DOHH2 (cell line): ENCODE measurements at regions not wholly inside any gene's neighbourhood (a gene's known extent, or its start where the extent isn't known, plus 50 kb on each side); places are given as distances from the start of the nearest gene placed in this dataset.

ENCODE experiments used
- H3F3A ChIP-seq: fragments of 200-600 bp; sonication (generic), shearing (Covaris generic); 2 replicates; pipeline ENCODE4 v1.6.0; 2016; ENCODE audit warnings: antibody characterized with exemption, mild to moderate bottlenecking; ENCODE audit not compliant: control insufficient read depth, insufficient read depth
- H3K27ac ChIP-seq: fragments of 200-600 bp; sonication (generic); 2 replicates; pipeline ENCODE4 v1.5.1; 2014; ENCODE audit warnings: low read depth, mild to moderate bottlenecking, low read length, moderate library complexity
- H3K27me3 ChIP-seq: fragments of 200-600 bp; sonication (generic); 2 replicates; pipeline ENCODE4 v1.6.1; 2014; ENCODE audit warnings: mild to moderate bottlenecking, low read length, mixed read lengths; ENCODE audit not compliant: control insufficient read depth
- H3K36me3 ChIP-seq: fragments of 200-600 bp; sonication (generic); 2 replicates; pipeline ENCODE4 v1.6.1; 2014; ENCODE audit warnings: mild to moderate bottlenecking, low read length, moderate library complexity, mixed read lengths; ENCODE audit not compliant: control insufficient read depth
- H3K4me1 ChIP-seq: fragments of 200-600 bp; sonication (generic); 2 replicates; pipeline ENCODE4 v1.6.1; 2014; ENCODE audit warnings: mild to moderate bottlenecking, low read length, mixed read lengths; ENCODE audit not compliant: control insufficient read depth
- H3K4me2 ChIP-seq: fragments of 200-600 bp; sonication (generic); 2 replicates; pipeline ENCODE4 v1.6.0; 2014; ENCODE audit warnings: mild to moderate bottlenecking, low read length, moderate library complexity
- H3K4me3 ChIP-seq: fragments of 200-600 bp; sonication (generic); 2 replicates; pipeline ENCODE4 v1.5.1; 2014; ENCODE audit warnings: mild to moderate bottlenecking, low read length, mixed read lengths
- H3K79me2 ChIP-seq: fragments of 200-600 bp; sonication (generic); 2 replicates; pipeline ENCODE4 v1.6.1; 2014; ENCODE audit warnings: mild to moderate bottlenecking, low read length, mixed read lengths; ENCODE audit not compliant: control insufficient read depth
- H3K9me2 ChIP-seq: fragments of 200-600 bp; sonication (generic); replicated peaks from 2 replicates; pipeline ENCODE4 v1.6.1; 2014; ENCODE audit warnings: mild to moderate bottlenecking, low read length, mixed read lengths; ENCODE audit not compliant: control insufficient read depth
- H3K9me3 ChIP-seq: fragments of 200-600 bp; sonication (generic); 2 replicates; pipeline ENCODE4 v1.6.1; 2014; ENCODE audit warnings: antibody characterized with exemption, low read length, mixed read lengths; ENCODE audit not compliant: control insufficient read depth, insufficient read depth
- H4K20me1 ChIP-seq: fragments of 200-600 bp; sonication (generic); 2 replicates; pipeline ENCODE4 v1.6.0; 2014; ENCODE audit warnings: low read depth, mild to moderate bottlenecking, antibody characterized with exemption, low read length, moderate library complexity; ENCODE audit not compliant: control insufficient read depth, insufficient read depth
- EZH2phosphoT487 ChIP-seq: fragments of 200-600 bp; sonication (generic); IDR thresholded peaks from 2 replicates; pipeline ENCODE4 v1.6.1; 2017; ENCODE audit warnings: borderline replicate concordance, mild to moderate bottlenecking, antibody characterized with exemption, low read length, moderate library complexity, mixed read lengths
- TF ChIP-seq, protein P1 (sequence below): fragments of 200-600 bp; sonication (generic); IDR thresholded peaks from one replicate; pipeline ENCODE4 v1.5.1; 2014; ENCODE audit warnings: antibody characterized with exemption, mild to moderate bottlenecking, low read depth, low read length; ENCODE audit not compliant: poor library complexity, severe bottlenecking

DNA sequence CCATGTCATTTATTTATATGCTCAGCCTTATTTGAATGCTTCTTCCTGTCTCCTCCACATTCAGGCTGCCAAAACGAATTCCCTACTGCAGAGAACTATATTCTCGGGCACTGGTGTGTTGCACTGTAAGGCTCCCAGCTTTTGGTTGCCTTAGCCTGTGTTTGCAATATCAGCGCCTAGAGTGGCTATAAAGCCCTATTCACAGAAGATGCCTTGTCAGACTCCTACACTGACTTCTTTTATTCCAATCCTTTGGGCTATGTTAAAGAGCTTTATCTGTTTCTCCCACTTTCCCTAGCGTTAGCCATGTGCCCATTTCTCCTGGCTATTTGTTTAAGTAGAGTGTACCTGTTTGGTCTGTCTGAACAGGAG, 62.4 kb upstream of the EHBP1 start:
- TF ChIP-seq EZH2phosphoT487 = no peak
- TF ChIP-seq, protein P1, sequence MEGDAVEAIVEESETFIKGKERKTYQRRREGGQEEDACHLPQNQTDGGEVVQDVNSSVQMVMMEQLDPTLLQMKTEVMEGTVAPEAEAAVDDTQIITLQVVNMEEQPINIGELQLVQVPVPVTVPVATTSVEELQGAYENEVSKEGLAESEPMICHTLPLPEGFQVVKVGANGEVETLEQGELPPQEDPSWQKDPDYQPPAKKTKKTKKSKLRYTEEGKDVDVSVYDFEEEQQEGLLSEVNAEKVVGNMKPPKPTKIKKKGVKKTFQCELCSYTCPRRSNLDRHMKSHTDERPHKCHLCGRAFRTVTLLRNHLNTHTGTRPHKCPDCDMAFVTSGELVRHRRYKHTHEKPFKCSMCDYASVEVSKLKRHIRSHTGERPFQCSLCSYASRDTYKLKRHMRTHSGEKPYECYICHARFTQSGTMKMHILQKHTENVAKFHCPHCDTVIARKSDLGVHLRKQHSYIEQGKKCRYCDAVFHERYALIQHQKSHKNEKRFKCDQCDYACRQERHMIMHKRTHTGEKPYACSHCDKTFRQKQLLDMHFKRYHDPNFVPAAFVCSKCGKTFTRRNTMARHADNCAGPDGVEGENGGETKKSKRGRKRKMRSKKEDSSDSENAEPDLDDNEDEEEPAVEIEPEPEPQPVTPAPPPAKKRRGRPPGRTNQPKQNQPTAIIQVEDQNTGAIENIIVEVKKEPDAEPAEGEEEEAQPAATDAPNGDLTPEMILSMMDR = no peak
- H4K20me1 ChIP-seq = no peaks in the 10 kb centered on the region
- H3K4me3 ChIP-seq = no peak overlapping the region
- H3K9me2 ChIP-seq = no peaks in the 10 kb centered on the region
- no peaks in the 10 kb centered on the region for H3K4me1 ChIP-seq
- H3K27me3 ChIP-seq = no peaks in the 10 kb centered on the region
- H3K36me3 ChIP-seq = no peaks in the 10 kb centered on the region
- H3K27ac ChIP-seq = no peak overlapping the region
- no peaks in the 10 kb centered on the region for H3F3A ChIP-seq
- no peaks in the 10 kb centered on the region for H3K79me2 ChIP-seq
- no peaks in the 10 kb centered on the region for H3K9me3 ChIP-seq
- no peak overlapping the region for H3K4me2 ChIP-seq

- Histone ChIP-seq H3K27me3 (no peaks in the 10 kb centered on the region), H3K4me2 (no peak overlapping the region)
Observed at GRCh38 chr2:62642429-62643099, 62.9 kb upstream of the EHBP1 start.

GRCh38 chr2:62641936-62642335, 63.6 kb upstream of the EHBP1 start:
- Histone ChIP-seq H4K20me1 (no peaks in the 10 kb centered on the region), H3F3A (no peaks in the 10 kb centered on the region), H3K4me1 (no peaks in the 10 kb centered on the region), H3K27ac (no peak overlapping the region), H3K36me3 (no peaks in the 10 kb centered on the region), H3K79me2 (no peaks in the 10 kb centered on the region), H3K4me3 (no peak overlapping the region), H3K27me3 (no peaks in the 10 kb centered on the region), H3K9me3 (no peaks in the 10 kb centered on the region), H3K4me2 (no peak overlapping the region), H3K9me2 (no peaks in the 10 kb centered on the region)
- no peak for TF ChIP-seq EZH2phosphoT487
- TF ChIP-seq, protein P1 = no peak

More at GRCh38 chr2:62642429-62643099, 62.9 kb upstream of the EHBP1 start:
- Histone ChIP-seq H3K79me2 (no peaks in the 10 kb centered on the region), H3K27ac (no peak overlapping the region), H3K9me2 (no peaks in the 10 kb centered on the region), H3K4me3 (no peak overlapping the region), H3K9me3 (no peaks in the 10 kb centered on the region), H3F3A (no peaks in the 10 kb centered on the region), H3K4me1 (no peaks in the 10 kb centered on the region), H3K36me3 (no peaks in the 10 kb centered on the region), H4K20me1 (no peaks in the 10 kb centered on the region)
- TF ChIP-seq EZH2phosphoT487 = no peak
- TF ChIP-seq, protein P1 = no peak
